ENCODE measurements at regions not wholly inside any gene's neighbourhood (a gene's known extent, or its start where the extent isn't known, plus 50 kb on each side); places are given as distances from the start of the nearest gene placed in this dataset.

GRCh38 chr6:94036024-94036423, 616.7 kb upstream of the EPHA7 start:
- H3K36me3 ChIP-seq (ENCODE audit: control insufficient read depth in 4 of 4, insufficient read depth in 4 of 4, low read length in 3 of 4) = no peaks in the 10 kb centered on the region
- no peak overlapping the region for H3K27ac ChIP-seq (ENCODE audit: insufficient read depth in 1 of 2, low read depth in 1 of 2, low read length in 2 of 2, poor library complexity in 1 of 2, severe bottlenecking in 2 of 2)
- ChIA-PET CTCF (no interaction called here), POLR2A (no interaction called here)
- no peak for DNase-seq
- no peak overlapping the region for H3K4me3 ChIP-seq (ENCODE audit: control insufficient read depth in 1 of 7, extremely low read depth in 1 of 7, insufficient read depth in 4 of 7, low read depth in 2 of 7, low read length in 6 of 7)
- H3K9me3 ChIP-seq (ENCODE audit: control extremely low read depth in 1 of 5, control insufficient read depth in 4 of 5, insufficient read depth in 2 of 5, low read depth in 1 of 5, low read length in 4 of 5) = peaks cover 0 to 2% (median 0%) of the 10 kb centered on the region in 5 experiments
- no peaks in the 10 kb centered on the region for H3K4me1 ChIP-seq (ENCODE audit: control extremely low read depth in 1 of 4, control insufficient read depth in 4 of 4, insufficient read depth in 4 of 4, low read length in 3 of 4)
- no peaks in the 10 kb centered on the region for H3K27me3 ChIP-seq (replicated peaks in 2 of 5; ENCODE audit: control insufficient read depth in 4 of 5, insufficient read depth in 5 of 5, low read length in 4 of 5)
- WGBS (ENCODE audit: insufficient coverage) = 96% methylated on average over 2 of the region's 3 CpGs

GRCh38 chr6:94027374-94027773, 608.0 kb upstream of the EPHA7 start:
- H3K27me3 ChIP-seq (replicated peaks in 2 of 5; ENCODE audit: control insufficient read depth in 4 of 5, insufficient read depth in 5 of 5, low read length in 4 of 5) = no peaks in the 10 kb centered on the region
- 100% methylated on average over 1 of the region's 1 CpG for WGBS (ENCODE audit: insufficient coverage)
- H3K36me3 ChIP-seq (ENCODE audit: control insufficient read depth in 4 of 4, insufficient read depth in 4 of 4, low read length in 3 of 4) = no peaks in the 10 kb centered on the region
- peaks cover 0 to 2% (median 0%) of the 10 kb centered on the region in 5 experiments for H3K9me3 ChIP-seq (ENCODE audit: control extremely low read depth in 1 of 5, control insufficient read depth in 4 of 5, insufficient read depth in 2 of 5, low read depth in 1 of 5, low read length in 4 of 5)
- H3K4me1 ChIP-seq (ENCODE audit: control extremely low read depth in 1 of 4, control insufficient read depth in 4 of 4, insufficient read depth in 4 of 4, low read length in 3 of 4) = no peaks in the 10 kb centered on the region
- no peak overlapping the region for H3K27ac ChIP-seq (ENCODE audit: insufficient read depth in 1 of 2, low read depth in 1 of 2, low read length in 2 of 2, poor library complexity in 1 of 2, severe bottlenecking in 2 of 2)
- no peak overlapping the region for H3K4me3 ChIP-seq (ENCODE audit: control insufficient read depth in 1 of 7, extremely low read depth in 1 of 7, insufficient read depth in 4 of 7, low read depth in 2 of 7, low read length in 6 of 7)
- no peak for DNase-seq
- ChIA-PET CTCF (no interaction called here), POLR2A (no interaction called here)

- Histone ChIP-seq H3K4me3 (ENCODE audit: control insufficient read depth in 1 of 7, extremely low read depth in 1 of 7, insufficient read depth in 4 of 7, low read depth in 2 of 7, low read length in 6 of 7) (no peak overlapping the region), H3K4me1 (ENCODE audit: control extremely low read depth in 1 of 4, control insufficient read depth in 4 of 4, insufficient read depth in 4 of 4, low read length in 3 of 4) (no peaks in the 10 kb centered on the region), H3K27ac (ENCODE audit: insufficient read depth in 1 of 2, low read depth in 1 of 2, low read length in 2 of 2, poor library complexity in 1 of 2, severe bottlenecking in 2 of 2) (no peak overlapping the region), H3K9me3 (ENCODE audit: control extremely low read depth in 1 of 5, control insufficient read depth in 4 of 5, insufficient read depth in 2 of 5, low read depth in 1 of 5, low read length in 4 of 5) (peaks cover 0 to 2% (median 0%) of the 10 kb centered on the region in 5 experiments), H3K36me3 (ENCODE audit: control insufficient read depth in 4 of 4, insufficient read depth in 4 of 4, low read length in 3 of 4) (no peaks in the 10 kb centered on the region), H3K27me3 (replicated peaks in 2 of 5; ENCODE audit: control insufficient read depth in 4 of 5, insufficient read depth in 5 of 5, low read length in 4 of 5) (no peaks in the 10 kb centered on the region)
- ChIA-PET POLR2A (no interaction called here), CTCF (no interaction called here)
- DNase-seq = no peak
- WGBS (ENCODE audit: insufficient coverage) = 94% methylated on average over 3 of the region's 8 CpGs
Observed at GRCh38 chr6:94026575-94026974, 607.2 kb upstream of the EPHA7 start.

- Histone ChIP-seq H3K27me3 (replicated peaks in 2 of 5; ENCODE audit: control insufficient read depth in 4 of 5, insufficient read depth in 5 of 5, low read length in 4 of 5) (no peaks in the 10 kb centered on the region), H3K9me3 (ENCODE audit: control extremely low read depth in 1 of 5, control insufficient read depth in 4 of 5, insufficient read depth in 2 of 5, low read depth in 1 of 5, low read length in 4 of 5) (no peaks in the 10 kb centered on the region), H3K27ac (ENCODE audit: insufficient read depth in 1 of 2, low read depth in 1 of 2, low read length in 2 of 2, poor library complexity in 1 of 2, severe bottlenecking in 2 of 2) (no peak overlapping the region), H3K36me3 (ENCODE audit: control insufficient read depth in 4 of 4, insufficient read depth in 4 of 4, low read length in 3 of 4) (no peaks in the 10 kb centered on the region), H3K4me3 (ENCODE audit: control insufficient read depth in 1 of 7, extremely low read depth in 1 of 7, insufficient read depth in 4 of 7, low read depth in 2 of 7, low read length in 6 of 7) (no peak overlapping the region), H3K4me1 (ENCODE audit: control extremely low read depth in 1 of 4, control insufficient read depth in 4 of 4, insufficient read depth in 4 of 4, low read length in 3 of 4) (no peaks in the 10 kb centered on the region)
- ChIA-PET POLR2A (no interaction called here), CTCF (no interaction called here)
- WGBS (ENCODE audit: insufficient coverage) = no CpG with 5 or more reads among the region's 1 CpG
- no peak for DNase-seq
Observed at GRCh38 chr6:94005835-94006234, 586.5 kb upstream of the EPHA7 start.

DNA sequence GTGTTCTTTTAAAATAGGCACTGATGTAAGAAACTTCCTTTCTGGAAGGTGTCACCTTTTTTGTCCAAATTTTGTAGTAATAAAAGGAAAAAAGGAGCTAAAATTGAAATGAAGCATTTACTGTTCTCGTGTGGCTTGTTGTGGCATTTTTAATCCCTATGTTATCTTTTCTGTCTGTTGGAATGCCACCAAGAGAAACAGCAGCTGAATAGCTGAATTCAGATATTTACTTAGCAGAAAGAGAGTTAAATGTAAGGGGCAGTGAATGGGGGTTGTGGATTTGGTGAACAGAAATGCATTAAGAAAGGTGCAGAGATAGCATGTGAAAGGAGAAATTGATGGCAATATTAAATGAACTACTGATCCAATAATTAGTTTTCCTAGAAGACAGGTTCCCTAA, 573.6 kb upstream of the EPHA7 start:
- Histone ChIP-seq H3K4me3 (ENCODE audit: control insufficient read depth in 1 of 7, extremely low read depth in 1 of 7, insufficient read depth in 4 of 7, low read depth in 2 of 7, low read length in 6 of 7) (no peak overlapping the region), H3K4me1 (ENCODE audit: control extremely low read depth in 1 of 4, control insufficient read depth in 4 of 4, insufficient read depth in 4 of 4, low read length in 3 of 4) (no peaks in the 10 kb centered on the region), H3K27me3 (replicated peaks in 2 of 5; ENCODE audit: control insufficient read depth in 4 of 5, insufficient read depth in 5 of 5, low read length in 4 of 5) (no peaks in the 10 kb centered on the region), H3K27ac (ENCODE audit: insufficient read depth in 1 of 2, low read depth in 1 of 2, low read length in 2 of 2, poor library complexity in 1 of 2, severe bottlenecking in 2 of 2) (no peak overlapping the region), H3K36me3 (ENCODE audit: control insufficient read depth in 4 of 4, insufficient read depth in 4 of 4, low read length in 3 of 4) (no peaks in the 10 kb centered on the region), H3K9me3 (ENCODE audit: control extremely low read depth in 1 of 5, control insufficient read depth in 4 of 5, insufficient read depth in 2 of 5, low read depth in 1 of 5, low read length in 4 of 5) (no peaks in the 10 kb centered on the region)
- DNase-seq = no peak
- WGBS (ENCODE audit: insufficient coverage) = 57% methylated on average over 1 of the region's 1 CpG
- ChIA-PET CTCF (no interaction called here), POLR2A (no interaction called here)

- H3K27ac ChIP-seq (ENCODE audit: insufficient read depth in 1 of 2, low read depth in 1 of 2, low read length in 2 of 2, poor library complexity in 1 of 2, severe bottlenecking in 2 of 2) = no peak overlapping the region
- POLR2A ChIA-PET = no interaction called here
Observed at GRCh38 chr6:93989630-93990029, 570.3 kb upstream of the EPHA7 start.

GRCh38 chr6:93985953-93986352, 566.6 kb upstream of the EPHA7 start:
- Histone ChIP-seq H3K9me3 (ENCODE audit: control extremely low read depth in 1 of 5, control insufficient read depth in 4 of 5, insufficient read depth in 2 of 5, low read depth in 1 of 5, low read length in 4 of 5) (no peaks in the 10 kb centered on the region), H3K27ac (ENCODE audit: insufficient read depth in 1 of 2, low read depth in 1 of 2, low read length in 2 of 2, poor library complexity in 1 of 2, severe bottlenecking in 2 of 2) (no peak overlapping the region), H3K36me3 (ENCODE audit: control insufficient read depth in 4 of 4, insufficient read depth in 4 of 4, low read length in 3 of 4) (no peaks in the 10 kb centered on the region), H3K4me3 (ENCODE audit: control insufficient read depth in 1 of 7, extremely low read depth in 1 of 7, insufficient read depth in 4 of 7, low read depth in 2 of 7, low read length in 6 of 7) (no peak overlapping the region), H3K4me1 (ENCODE audit: control extremely low read depth in 1 of 4, control insufficient read depth in 4 of 4, insufficient read depth in 4 of 4, low read length in 3 of 4) (no peaks in the 10 kb centered on the region), H3K27me3 (replicated peaks in 2 of 5; ENCODE audit: control insufficient read depth in 4 of 5, insufficient read depth in 5 of 5, low read length in 4 of 5) (no peaks in the 10 kb centered on the region)
- ChIA-PET CTCF (no interaction called here), POLR2A (no interaction called here)
- no peak for DNase-seq
- 95% methylated on average over 2 of the region's 2 CpGs for WGBS (ENCODE audit: insufficient coverage)

More at GRCh38 chr6:93989630-93990029, 570.3 kb upstream of the EPHA7 start:
- Histone ChIP-seq H3K27me3 (replicated peaks in 2 of 5; ENCODE audit: control insufficient read depth in 4 of 5, insufficient read depth in 5 of 5, low read length in 4 of 5) (no peaks in the 10 kb centered on the region), H3K4me3 (ENCODE audit: control insufficient read depth in 1 of 7, extremely low read depth in 1 of 7, insufficient read depth in 4 of 7, low read depth in 2 of 7, low read length in 6 of 7) (no peak overlapping the region), H3K36me3 (ENCODE audit: control insufficient read depth in 4 of 4, insufficient read depth in 4 of 4, low read length in 3 of 4) (no peaks in the 10 kb centered on the region), H3K4me1 (ENCODE audit: control extremely low read depth in 1 of 4, control insufficient read depth in 4 of 4, insufficient read depth in 4 of 4, low read length in 3 of 4) (no peaks in the 10 kb centered on the region), H3K9me3 (ENCODE audit: control extremely low read depth in 1 of 5, control insufficient read depth in 4 of 5, insufficient read depth in 2 of 5, low read depth in 1 of 5, low read length in 4 of 5) (no peaks in the 10 kb centered on the region)
- DNase-seq = no peak
- CTCF ChIA-PET = no interaction called here
- 100% methylated on average over 1 of the region's 2 CpGs for WGBS (ENCODE audit: insufficient coverage)

Measured in common myeloid progenitor, CD34-positive (primary cell).